IMR-90 (cell line): ENCODE measurements at regions not wholly inside any gene's neighbourhood (a gene's known extent, or its start where the extent isn't known, plus 50 kb on each side); places are given as distances from the start of the nearest gene placed in this dataset.

Experiments
- ATAC-seq: fragments of 200-7000 bp; cut with Tn5 transposase; 2 replicates; pipeline ENCODE4 v1.9.1; 2020; ENCODE audit warnings: low read depth, mild to moderate bottlenecking, moderate library complexity
- BruUV-seq: library from RNA; stranded (reverse); fragments of 400-500 nt; replicated peaks from 2 replicates; lab custom pipeline; 2021; lab: Mats Ljungman, UMichigan
- CTCF ChIA-PET: fragments of 300-600 bp; formaldehyde crosslinking; extraction: SDS; loops from one replicate; lab custom pipeline; 2021; ENCODE audit warnings: antibody characterized with exemption; lab: Yijun Ruan, JAX
- POLR2A ChIA-PET: fragments of 300-600 bp; sonication (Branson Sonifier 250); formaldehyde crosslinking; loops from one replicate; lab custom pipeline; 2022; ENCODE audit warnings: antibody characterized with exemption; ENCODE audit not compliant: unreplicated experiment; lab: Charles Lee
- DNase-seq: peaks from one replicate; pipeline ENCODE4 v3.0.0; 2013
- H2AFZ ChIP-seq: replicated peaks from 2 replicates; pipeline ENCODE3; 2013; ENCODE audit warnings: low read length, mild to moderate bottlenecking; ENCODE audit not compliant: poor library complexity
- H2AK5ac ChIP-seq: 2 replicates; pipeline ENCODE4 v1.6.1; 2013; ENCODE audit warnings: low read depth, low read length, inconsistent platforms
- H2AK9ac ChIP-seq: replicated peaks from 2 replicates; pipeline ENCODE3; 2013; ENCODE audit warnings: mild to moderate bottlenecking, low read depth, low read length, moderate library complexity; ENCODE audit not compliant: poor library complexity
- H2BK120ac ChIP-seq: 2 replicates; pipeline ENCODE4 v1.6.1; 2013; ENCODE audit warnings: low read depth, low read length, inconsistent platforms
- H2BK15ac ChIP-seq: 3 replicates; pipeline ENCODE4 v1.6.1; 2013; ENCODE audit warnings: low read depth, low read length, inconsistent platforms
- H2BK20ac ChIP-seq: 2 replicates; pipeline ENCODE4 v1.6.1; 2013; ENCODE audit warnings: low read depth, mild to moderate bottlenecking, inconsistent platforms, low read length, moderate library complexity
- H2BK5ac ChIP-seq: 2 replicates; pipeline ENCODE4 v1.6.1; 2013; ENCODE audit warnings: mild to moderate bottlenecking, low read depth, low read length, inconsistent platforms; ENCODE audit not compliant: poor library complexity, severe bottlenecking
- H3K14ac ChIP-seq: replicated peaks from 2 replicates; pipeline ENCODE4 v1.6.1; 2013; ENCODE audit warnings: low read depth, low read length, inconsistent platforms
- H3K18ac ChIP-seq: 2 replicates; pipeline ENCODE4 v1.6.1; 2013; ENCODE audit warnings: low read depth, low read length, control low read depth
- H3K23ac ChIP-seq: 2 replicates; pipeline ENCODE4 v1.6.1; 2013; ENCODE audit warnings: low read depth, low read length, inconsistent platforms
- H3K27ac ChIP-seq: 2 replicates; pipeline ENCODE4 v1.5.1; 2013; ENCODE audit warnings: mild to moderate bottlenecking, control low read depth, low read length; ENCODE audit not compliant: insufficient read depth
- H3K27me3 ChIP-seq: 2 replicates; pipeline ENCODE4 v1.6.1; 2013; ENCODE audit warnings: low read length; ENCODE audit not compliant: control insufficient read depth, insufficient read depth
- H3K36me3 ChIP-seq: 2 replicates; pipeline ENCODE4 v1.6.1; 2013; ENCODE audit warnings: low read length, mixed read lengths; ENCODE audit not compliant: control insufficient read depth, insufficient read depth
- H3K4ac ChIP-seq: 2 replicates; pipeline ENCODE4 v1.6.1; 2013; ENCODE audit warnings: low read depth, low read length, inconsistent platforms
- H3K4me1 ChIP-seq: 2 replicates; pipeline ENCODE4 v1.6.1; 2013; ENCODE audit warnings: low read length, mixed read lengths; ENCODE audit not compliant: control insufficient read depth, insufficient read depth
- H3K4me2 ChIP-seq: 2 replicates; pipeline ENCODE4 v1.6.1; 2013; ENCODE audit warnings: low read depth, mild to moderate bottlenecking, control low read depth, low read length, moderate library complexity
- H3K4me3 ChIP-seq: 2 replicates; pipeline ENCODE4 v1.5.1; 2013; ENCODE audit warnings: low read depth, mild to moderate bottlenecking, control low read depth, low read length, moderate library complexity; ENCODE audit not compliant: insufficient read depth
- H3K56ac ChIP-seq: 2 replicates; pipeline ENCODE4 v1.6.1; 2013; ENCODE audit warnings: low read length, inconsistent platforms; ENCODE audit not compliant: insufficient read depth; ENCODE audit errors: extremely low read depth
- H3K79me1 ChIP-seq, 2 experiments: 2 replicates each; pipeline ENCODE4 v1.6.1; 2013; ENCODE audit warnings: low read length in 2 of 2, inconsistent platforms in 1 of 2, low read depth in 1 of 2
- H3K9ac ChIP-seq: 2 replicates; pipeline ENCODE4 v1.6.1; 2013; ENCODE audit warnings: low read depth, low read length, control low read depth
- H3K9me1 ChIP-seq: 2 replicates; pipeline ENCODE4 v1.6.1; 2013; ENCODE audit warnings: low read length, inconsistent platforms; ENCODE audit not compliant: insufficient read depth
- H3K9me3 ChIP-seq: 2 replicates; pipeline ENCODE4 v1.6.1; 2013; ENCODE audit warnings: low read length; ENCODE audit not compliant: control insufficient read depth, insufficient read depth
- H4K20me1 ChIP-seq: 2 replicates; pipeline ENCODE4 v1.6.1; 2013; ENCODE audit warnings: low read length, inconsistent platforms; ENCODE audit not compliant: insufficient read depth
- H4K5ac ChIP-seq: 2 replicates; pipeline ENCODE4 v1.6.1; 2013; ENCODE audit warnings: mild to moderate bottlenecking, low read depth, low read length, control low read depth
- H4K8ac ChIP-seq, 2 experiments: 2 replicates each; pipeline ENCODE4 v1.6.1; 2013; ENCODE audit warnings: low read depth in 2 of 2, low read length in 2 of 2, control low read depth in 1 of 2, inconsistent platforms in 1 of 2
- H4K91ac ChIP-seq: 2 replicates; pipeline ENCODE4 v1.6.1; 2013; ENCODE audit warnings: low read depth, low read length, inconsistent platforms; ENCODE audit not compliant: insufficient read depth
- BHLHE40 ChIP-seq: fragments of 150-350 bp; IDR thresholded peaks from 2 replicates; pipeline ENCODE4 v1.6.1; 2016; ENCODE audit warnings: mild to moderate bottlenecking, low read depth, low read length
- CEBPB ChIP-seq: IDR thresholded peaks from 2 replicates; pipeline ENCODE4 v1.6.1; 2012; ENCODE audit warnings: low read depth, low read length, improper control_type of control experiment
- CHD1 ChIP-seq: IDR thresholded peaks from 2 replicates; pipeline ENCODE4 v1.6.1; 2012; ENCODE audit warnings: low read depth, low read length, improper control_type of control experiment
- CTCF ChIP-seq: conservative IDR thresholded peaks from 2 replicates; pipeline ENCODE4 v1.5.1; 2012; ENCODE audit warnings: mild to moderate bottlenecking, low read depth, low read length, improper control_type of control experiment
- ELK1 ChIP-seq: fragments of 150-350 bp; IDR thresholded peaks from 2 replicates; pipeline ENCODE4 v1.6.1; 2016; ENCODE audit warnings: low read depth, mild to moderate bottlenecking, low read length, moderate library complexity, borderline replicate concordance
- FOS ChIP-seq: fragments of 150-350 bp; IDR thresholded peaks from 2 replicates; pipeline ENCODE4 v1.6.1; 2016; ENCODE audit warnings: low read depth, low read length
- MAFK ChIP-seq: IDR thresholded peaks from 2 replicates; pipeline ENCODE4 v1.6.1; 2012; ENCODE audit warnings: low read depth, low read length, improper control_type of control experiment
- MXI1 ChIP-seq: IDR thresholded peaks from 2 replicates; pipeline ENCODE4 v1.6.1; 2012; ENCODE audit warnings: low read depth, mild to moderate bottlenecking, low read length, moderate library complexity, borderline replicate concordance
- NFE2L2 ChIP-seq: fragments of 150-350 bp; IDR thresholded peaks from 2 replicates; pipeline ENCODE4 v1.6.1; 2016; ENCODE audit warnings: low read depth, mild to moderate bottlenecking, low read length
- POLR2A ChIP-seq: IDR thresholded peaks from 2 replicates; pipeline ENCODE4 v1.6.1; 2012; ENCODE audit warnings: mild to moderate bottlenecking, low read depth, low read length
- RAD21 ChIP-seq: IDR thresholded peaks from 2 replicates; pipeline ENCODE4 v1.6.1; 2012; ENCODE audit warnings: low read length, improper control_type of control experiment
- RFX5 ChIP-seq: IDR thresholded peaks from 2 replicates; pipeline ENCODE4 v1.8.0; 2012; ENCODE audit warnings: low read depth, mild to moderate bottlenecking, low read length, moderate library complexity
- USF2 ChIP-seq: fragments of 150-350 bp; IDR thresholded peaks from 2 replicates; pipeline ENCODE4 v1.6.1; 2017; ENCODE audit warnings: mild to moderate bottlenecking, antibody characterized with exemption, low read length, low read depth
- dilution Hi-C: fragments of 300-500 bp; cut with HindIII; formaldehyde crosslinking; loops from one replicate; pipeline ENCODE4 v1.14.3; 2018; ENCODE audit warnings: low sequenced_read_pairs; ENCODE audit not compliant: unreplicated experiment
- in situ Hi-C: fragments of 300-500 bp; cut with MboI; formaldehyde crosslinking; loops from 3 replicates; pipeline ENCODE4 v1.14.3; 2019; ENCODE audit warnings: low sequenced_read_pairs, inconsistent platforms, mixed read lengths
- intact Hi-C: fragments of 100-400 bp; cut with micrococcal nuclease; formaldehyde crosslinking; loops from 2 replicates; pipeline ENCODE4 v1.10.0; 2022

- H3K4me3 ChIP-seq, result no peak overlapping the region
- H4K8ac ChIP-seq, result no peak overlapping the region
- no peaks in the 10 kb centered on the region for H4K20me1 ChIP-seq
- H2BK20ac ChIP-seq, result no peak overlapping the region
- no peak overlapping the region for H4K91ac ChIP-seq
- H2AFZ ChIP-seq, result no peak overlapping the region
- no peak overlapping the region for H3K56ac ChIP-seq
- H3K79me1 ChIP-seq, result no peaks in the 10 kb centered on the region
- ChIA-PET CTCF (no interaction called here), POLR2A (no interaction called here)
- ATAC-seq (no peak), DNase-seq (no peak)
- intact Hi-C loops, result no loop called here
- no peak overlapping the region for H3K18ac ChIP-seq
- dilution Hi-C loops, result no loop called here
- H3K27me3 ChIP-seq, result no peaks in the 10 kb centered on the region
- no peak overlapping the region for H3K14ac ChIP-seq
- TF ChIP-seq ELK1 (no peak), MAFK (no peak), USF2 (no peak), CEBPB (no peak), RFX5 (no peak), MXI1 (no peak), POLR2A (no peak), CHD1 (no peak), RAD21 (no peak), FOS (no peak), CTCF (no peak), BHLHE40 (no peak), NFE2L2 (no peak)
- BruUV-seq, result no TSS peak
- H3K36me3 ChIP-seq, result no peaks in the 10 kb centered on the region
- no peak overlapping the region for H4K5ac ChIP-seq
- no peak overlapping the region for H3K23ac ChIP-seq
- in situ Hi-C loops, result no loop called here
- H3K9me1 ChIP-seq, result no peaks in the 10 kb centered on the region
- H2BK15ac ChIP-seq, result no peak overlapping the region
- no peak overlapping the region for H2AK9ac ChIP-seq
- no peaks in the 10 kb centered on the region for H3K4me1 ChIP-seq
- peaks cover 2% of the 10 kb centered on the region; the same call in 1 of the 2 replicates for H3K9me3 ChIP-seq
- no peak overlapping the region for H2BK5ac ChIP-seq
- H2BK120ac ChIP-seq, result no peak overlapping the region
- H3K9ac ChIP-seq, result no peak overlapping the region
- no peak overlapping the region for H3K4ac ChIP-seq
- no peak overlapping the region for H3K4me2 ChIP-seq
- H2AK5ac ChIP-seq, result no peak overlapping the region
- no peak overlapping the region for H3K27ac ChIP-seq
These were observed 1494.6 kb upstream of the DDX18 start for GRCh38 chr2:116319935-116320334.
